ENCODE measurements at regions not wholly inside any gene's neighbourhood (a gene's known extent, or its start where the extent isn't known, plus 50 kb on each side); places are given as distances from the start of the nearest gene placed in this dataset.

GRCh38 chr11:128212324-128212723, 375.0 kb downstream of the ETS1 start:
- FAIRE-seq (no peak), DNase-seq (ENCODE audit: insufficient read length, low spot score) (no peak)
- TF ChIP-seq TAF1 (IDR thresholded peaks at IDR 0.05; ENCODE audit: low read depth, low read length) = no peak
- TF ChIP-seq POU2F2 (IDR thresholded peaks at IDR 0.05; ENCODE audit: low read depth, low read length) = no peak
- no peak for TF ChIP-seq SPI1 (IDR thresholded peaks at IDR 0.05; ENCODE audit: low read depth, low read length)
- TF ChIP-seq POLR2AphosphoS5 (IDR thresholded peaks at IDR 0.05; ENCODE audit: low read depth, low read length) = no peak
- TF ChIP-seq POLR2A (IDR thresholded peaks at IDR 0.05; ENCODE audit: low read depth, low read length) = no peak
- TF ChIP-seq PAX5 (IDR thresholded peaks at IDR 0.05; ENCODE audit: insufficient read depth, low read length, severe bottlenecking) = no peak

- TF ChIP-seq POLR2AphosphoS5 (IDR thresholded peaks at IDR 0.05; ENCODE audit: low read depth, low read length) (no peak), PAX5 (IDR thresholded peaks at IDR 0.05; ENCODE audit: insufficient read depth, low read length, severe bottlenecking) (no peak), SPI1 (IDR thresholded peaks at IDR 0.05; ENCODE audit: low read depth, low read length) (no peak), POLR2A (IDR thresholded peaks at IDR 0.05; ENCODE audit: low read depth, low read length) (no peak), POU2F2 (IDR thresholded peaks at IDR 0.05; ENCODE audit: low read depth, low read length) (no peak), TAF1 (IDR thresholded peaks at IDR 0.05; ENCODE audit: low read depth, low read length) (no peak)
- DNase-seq (ENCODE audit: insufficient read length, low spot score) = no peak
These were observed 377.0 kb downstream of the ETS1 start for GRCh38 chr11:128210148-128210940.

GRCh38 chr11:128209138-128209435, 378.3 kb downstream of the ETS1 start:
- FAIRE-seq (no peak), DNase-seq (ENCODE audit: insufficient read length, low spot score) (no peak)
- TF ChIP-seq PAX5 (IDR thresholded peaks at IDR 0.05; ENCODE audit: insufficient read depth, low read length, severe bottlenecking) (no peak), POLR2A (IDR thresholded peaks at IDR 0.05; ENCODE audit: low read depth, low read length) (no peak), POLR2AphosphoS5 (IDR thresholded peaks at IDR 0.05; ENCODE audit: low read depth, low read length) (no peak), TAF1 (IDR thresholded peaks at IDR 0.05; ENCODE audit: low read depth, low read length) (no peak), POU2F2 (IDR thresholded peaks at IDR 0.05; ENCODE audit: low read depth, low read length) (no peak), SPI1 (IDR thresholded peaks at IDR 0.05; ENCODE audit: low read depth, low read length) (no peak)

More at GRCh38 chr11:128210148-128210940, 377.0 kb downstream of the ETS1 start:
- peak; percentile 38 for FAIRE-seq

GRCh38 chr11:128208329-128209137, 378.8 kb downstream of the ETS1 start:
- TF ChIP-seq POLR2A (IDR thresholded peaks at IDR 0.05; ENCODE audit: low read depth, low read length) = no peak
- TF ChIP-seq POU2F2 (IDR thresholded peaks at IDR 0.05; ENCODE audit: low read depth, low read length) = no peak
- TF ChIP-seq PAX5 (IDR thresholded peaks at IDR 0.05; ENCODE audit: insufficient read depth, low read length, severe bottlenecking) = no peak
- no peak for TF ChIP-seq SPI1 (IDR thresholded peaks at IDR 0.05; ENCODE audit: low read depth, low read length)
- no peak for TF ChIP-seq TAF1 (IDR thresholded peaks at IDR 0.05; ENCODE audit: low read depth, low read length)
- TF ChIP-seq POLR2AphosphoS5 (IDR thresholded peaks at IDR 0.05; ENCODE audit: low read depth, low read length) = no peak
- FAIRE-seq (no peak), DNase-seq (ENCODE audit: insufficient read length, low spot score) (no peak)

- no peak for TF ChIP-seq PAX5 (IDR thresholded peaks at IDR 0.05; ENCODE audit: insufficient read depth, low read length, severe bottlenecking)
- no peak for TF ChIP-seq SPI1 (IDR thresholded peaks at IDR 0.05; ENCODE audit: low read depth, low read length)
- TF ChIP-seq POLR2AphosphoS5 (IDR thresholded peaks at IDR 0.05; ENCODE audit: low read depth, low read length) = no peak
- no peak for TF ChIP-seq TAF1 (IDR thresholded peaks at IDR 0.05; ENCODE audit: low read depth, low read length)
- TF ChIP-seq POLR2A (IDR thresholded peaks at IDR 0.05; ENCODE audit: low read depth, low read length) = no peak
- FAIRE-seq = no peak
- DNase-seq (ENCODE audit: insufficient read length, low spot score) = no peak
These were observed 379.5 kb downstream of the ETS1 start for GRCh38 chr11:128207861-128208321.

GRCh38 chr11:128206461-128206860, 380.9 kb downstream of the ETS1 start:
- DNase-seq (ENCODE audit: insufficient read length, low spot score) (no peak), FAIRE-seq (no peak)
- TF ChIP-seq POLR2AphosphoS5 (IDR thresholded peaks at IDR 0.05; ENCODE audit: low read depth, low read length) (no peak), POLR2A (IDR thresholded peaks at IDR 0.05; ENCODE audit: low read depth, low read length) (no peak)

- FAIRE-seq = no peak
- DNase-seq (ENCODE audit: insufficient read length, low spot score) = no peak
- TF ChIP-seq POU2F2 (IDR thresholded peaks at IDR 0.05; ENCODE audit: low read depth, low read length) = no peak
- TF ChIP-seq TAF1 (IDR thresholded peaks at IDR 0.05; ENCODE audit: low read depth, low read length) = no peak
- no peak for TF ChIP-seq POLR2AphosphoS5 (IDR thresholded peaks at IDR 0.05; ENCODE audit: low read depth, low read length)
- no peak for TF ChIP-seq PAX5 (IDR thresholded peaks at IDR 0.05; ENCODE audit: insufficient read depth, low read length, severe bottlenecking)
- TF ChIP-seq SPI1 (IDR thresholded peaks at IDR 0.05; ENCODE audit: low read depth, low read length) = no peak
- no peak for TF ChIP-seq POLR2A (IDR thresholded peaks at IDR 0.05; ENCODE audit: low read depth, low read length)
These were observed 381.6 kb downstream of the ETS1 start for GRCh38 chr11:128205796-128206195.

GRCh38 chr11:128204898-128205297, 382.5 kb downstream of the ETS1 start:
- no peak for DNase-seq (ENCODE audit: insufficient read length, low spot score)
- no peak for FAIRE-seq
- TF ChIP-seq PAX5 (IDR thresholded peaks at IDR 0.05; ENCODE audit: insufficient read depth, low read length, severe bottlenecking) (no peak), POU2F2 (IDR thresholded peaks at IDR 0.05; ENCODE audit: low read depth, low read length) (no peak), POLR2A (IDR thresholded peaks at IDR 0.05; ENCODE audit: low read depth, low read length) (no peak), TAF1 (IDR thresholded peaks at IDR 0.05; ENCODE audit: low read depth, low read length) (no peak), SPI1 (IDR thresholded peaks at IDR 0.05; ENCODE audit: low read depth, low read length) (no peak), POLR2AphosphoS5 (IDR thresholded peaks at IDR 0.05; ENCODE audit: low read depth, low read length) (no peak)

GRCh38 chr11:128201801-128202200, 385.6 kb downstream of the ETS1 start:
- DNase-seq (ENCODE audit: insufficient read length, low spot score) (no peak), FAIRE-seq (no peak)
- TF ChIP-seq SPI1 (IDR thresholded peaks at IDR 0.05; ENCODE audit: low read depth, low read length) (no peak), POLR2A (IDR thresholded peaks at IDR 0.05; ENCODE audit: low read depth, low read length) (no peak), PAX5 (IDR thresholded peaks at IDR 0.05; ENCODE audit: insufficient read depth, low read length, severe bottlenecking) (no peak), TAF1 (IDR thresholded peaks at IDR 0.05; ENCODE audit: low read depth, low read length) (no peak), POU2F2 (IDR thresholded peaks at IDR 0.05; ENCODE audit: low read depth, low read length) (no peak), POLR2AphosphoS5 (IDR thresholded peaks at IDR 0.05; ENCODE audit: low read depth, low read length) (no peak)

Data from GM12891 (cell line).